DMS153 (cell line): ENCODE measurements at regions not wholly inside any gene's neighbourhood (a gene's known extent, or its start where the extent isn't known, plus 50 kb on each side); places are given as distances from the start of the nearest gene placed in this dataset.
A peak's percentile ranks its signal among the peaks of the same experiment; 100 is the strongest.

ENCODE experiments used
- DNase-seq: peaks from one replicate; lab custom pipeline; 2025; lab: John Stamatoyannopoulos, UW

DNA sequence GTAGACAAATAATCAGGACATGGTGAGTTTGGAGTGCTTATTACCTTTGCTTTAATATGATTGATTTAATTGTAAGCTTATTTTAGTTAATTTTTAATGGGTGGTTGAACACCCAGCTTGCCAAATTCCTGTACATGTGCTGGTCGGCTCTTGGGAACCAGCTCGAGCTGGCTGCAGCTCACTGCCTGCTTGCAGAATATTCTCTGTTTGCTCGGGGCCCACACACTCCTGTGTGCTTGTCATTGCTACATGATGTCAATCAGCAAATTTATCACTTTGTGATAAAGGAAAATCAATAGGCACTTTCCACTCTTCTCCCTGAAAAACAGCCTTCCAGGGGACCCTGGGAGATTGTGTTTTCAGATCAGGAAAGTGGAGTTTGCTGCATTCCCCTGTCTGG lies 141.1 kb upstream of the LHX5 start:
- DNase-seq, result no peak

DNA sequence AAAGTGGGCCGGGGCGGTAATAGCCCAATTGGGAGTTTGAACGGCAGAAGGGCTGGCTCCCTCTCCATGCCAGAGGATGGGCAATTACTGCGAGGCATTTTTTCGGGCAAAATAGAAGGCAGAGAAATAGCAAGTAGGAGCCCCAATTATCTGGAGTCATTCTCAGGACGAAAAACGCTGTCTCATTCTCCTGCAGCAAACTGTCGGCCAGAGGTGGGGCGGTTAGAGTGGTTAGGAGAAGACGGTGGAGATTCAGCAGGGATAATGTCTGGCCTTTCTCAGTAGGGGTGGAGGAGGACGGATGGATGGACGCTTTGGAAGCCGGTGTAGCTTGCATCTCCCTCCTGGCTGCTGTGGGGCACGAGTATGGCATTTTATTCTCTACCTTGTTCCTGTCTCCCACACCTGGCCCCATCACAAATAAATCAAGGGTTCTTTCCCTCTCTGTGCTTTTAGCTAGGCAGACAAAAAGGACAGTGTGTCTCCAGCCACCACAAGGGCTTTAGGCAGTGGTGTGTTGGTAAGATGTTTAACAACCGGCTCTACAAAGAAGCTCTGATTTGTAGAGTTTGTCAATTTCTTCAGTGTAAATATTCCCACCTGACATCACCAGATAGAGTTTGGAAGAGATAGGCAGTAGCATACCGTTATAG lies 140.5 kb upstream of the LHX5 start:
- no peak for DNase-seq

DNA sequence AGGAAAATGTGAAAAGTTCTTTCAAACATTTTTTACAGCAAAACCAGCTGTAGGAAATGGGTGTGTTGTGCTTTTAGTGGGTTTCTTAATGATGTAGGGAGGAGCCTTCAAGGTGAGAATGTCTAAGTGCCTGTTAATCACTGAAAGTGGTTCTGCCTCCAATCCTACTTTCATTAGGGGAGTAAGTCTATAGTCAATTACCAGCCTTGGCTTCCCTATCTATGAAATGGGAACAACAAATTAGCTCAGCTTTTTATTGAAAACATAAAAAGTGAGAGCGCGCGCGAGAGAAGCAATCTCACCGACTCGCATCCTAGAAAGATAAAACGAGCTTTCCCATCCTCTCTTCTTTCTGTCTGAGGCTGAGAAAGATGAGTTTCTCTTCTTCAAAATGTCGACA lies 140.0 kb upstream of the LHX5 start:
- DNase-seq, result no peak

DNA sequence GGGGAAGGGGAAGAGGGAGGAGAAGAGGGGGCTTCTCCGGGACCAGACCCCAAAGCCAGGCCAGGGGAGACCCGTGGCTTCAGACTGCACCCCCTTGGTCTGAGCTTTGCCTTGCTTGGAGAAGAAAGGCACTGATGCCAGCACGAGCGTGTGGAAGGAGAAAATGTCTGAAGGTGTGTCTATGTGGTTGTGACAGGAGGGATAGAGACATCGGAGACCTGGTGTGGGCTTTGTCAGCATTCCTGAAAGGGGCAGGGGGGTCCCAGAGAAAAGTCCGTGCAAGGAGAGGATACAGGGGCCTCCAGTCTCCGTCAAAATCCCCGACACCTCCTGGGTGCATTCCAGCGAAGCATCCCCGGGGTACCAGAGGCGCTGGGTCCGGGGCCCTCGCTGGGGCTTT lies 139.0 kb upstream of the LHX5 start:
- no peak for DNase-seq

DNA sequence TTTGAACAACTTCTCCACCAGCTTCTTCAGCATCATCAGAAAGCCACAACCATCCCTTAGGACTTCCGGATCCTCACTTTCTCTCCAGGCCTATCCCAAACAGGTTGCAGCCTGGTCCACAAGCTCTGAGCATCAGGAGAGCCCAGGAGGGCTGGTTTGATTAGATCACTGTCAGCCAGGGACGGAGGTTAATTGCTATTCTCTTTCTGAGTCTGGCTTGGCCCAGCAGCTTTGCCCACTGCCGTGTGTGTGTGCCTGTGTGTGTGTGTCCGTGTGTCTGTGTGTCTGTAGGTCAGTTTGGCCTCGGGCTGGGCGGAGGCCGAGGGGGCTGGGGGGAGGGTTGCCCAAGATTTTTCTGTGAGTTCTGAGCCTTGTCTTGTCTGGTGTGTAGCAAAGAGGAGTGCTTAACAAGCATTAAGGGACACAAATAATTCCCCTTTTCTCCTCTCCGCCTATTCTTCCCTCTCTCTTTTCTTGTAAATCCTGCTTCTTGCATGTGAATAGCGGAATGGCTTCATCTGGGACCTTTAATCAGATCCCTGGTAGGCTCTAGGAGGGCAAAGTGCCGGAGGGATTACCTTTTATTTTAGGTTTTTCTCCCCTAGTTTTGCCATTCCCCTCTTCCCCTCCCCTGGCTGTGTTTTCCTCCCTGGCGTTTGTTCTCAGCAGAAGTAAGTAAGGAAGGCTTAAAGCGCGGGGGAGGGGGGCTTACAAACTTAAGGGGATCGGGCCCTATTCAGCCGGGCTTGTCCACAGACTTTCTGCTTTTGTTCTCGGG lies 138.2 kb upstream of the LHX5 start:
- DNase-seq, result no peak

DNA sequence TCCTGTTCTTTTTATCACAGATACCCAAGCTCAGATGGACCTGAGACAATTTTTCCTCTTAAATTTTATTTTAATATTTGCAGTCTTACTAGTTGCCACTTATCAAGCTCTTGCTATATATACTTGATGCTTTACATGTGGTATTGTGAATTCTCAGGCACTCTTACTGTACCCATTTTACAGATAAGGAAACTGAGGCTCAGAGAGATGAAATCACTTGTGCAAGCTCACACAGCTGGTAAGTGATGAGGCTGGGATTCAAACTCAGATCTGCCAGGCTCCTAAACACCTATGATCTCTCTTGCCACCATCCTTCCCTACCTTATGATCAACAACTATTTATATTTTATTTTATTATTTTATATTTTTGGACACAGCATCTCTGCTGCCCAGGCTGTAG lies 133.0 kb upstream of the LHX5 start:
- no peak for DNase-seq

DNA sequence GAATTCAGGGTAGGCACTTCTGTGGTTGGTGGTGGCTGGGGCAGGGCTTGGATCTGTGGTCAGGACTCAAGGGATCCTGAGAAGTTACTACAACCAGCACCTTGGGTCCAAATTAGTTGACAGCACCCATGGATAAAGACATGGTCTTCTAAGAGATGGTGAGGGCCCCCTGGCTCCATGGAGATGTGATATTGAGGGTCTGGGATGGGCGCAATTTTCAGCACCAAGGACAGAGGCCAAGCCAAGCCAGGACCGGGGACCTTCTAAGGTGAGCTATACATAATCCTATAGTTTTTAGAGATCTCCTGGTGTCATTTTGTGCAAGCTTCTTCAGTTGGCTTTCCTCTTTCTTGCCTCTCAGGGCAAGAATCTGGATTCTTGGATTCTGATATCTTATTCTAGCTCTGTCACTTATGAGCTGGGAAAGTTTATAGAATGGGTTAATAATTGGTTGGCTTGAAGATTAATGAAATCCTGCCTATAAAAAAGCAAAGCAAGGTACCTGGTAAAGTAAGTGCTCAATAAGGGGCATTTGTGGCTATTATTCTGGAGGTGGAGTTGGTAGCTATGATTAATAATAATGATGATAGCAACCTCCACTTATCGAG lies 130.1 kb upstream of the LHX5 start:
- no peak for DNase-seq

DNA sequence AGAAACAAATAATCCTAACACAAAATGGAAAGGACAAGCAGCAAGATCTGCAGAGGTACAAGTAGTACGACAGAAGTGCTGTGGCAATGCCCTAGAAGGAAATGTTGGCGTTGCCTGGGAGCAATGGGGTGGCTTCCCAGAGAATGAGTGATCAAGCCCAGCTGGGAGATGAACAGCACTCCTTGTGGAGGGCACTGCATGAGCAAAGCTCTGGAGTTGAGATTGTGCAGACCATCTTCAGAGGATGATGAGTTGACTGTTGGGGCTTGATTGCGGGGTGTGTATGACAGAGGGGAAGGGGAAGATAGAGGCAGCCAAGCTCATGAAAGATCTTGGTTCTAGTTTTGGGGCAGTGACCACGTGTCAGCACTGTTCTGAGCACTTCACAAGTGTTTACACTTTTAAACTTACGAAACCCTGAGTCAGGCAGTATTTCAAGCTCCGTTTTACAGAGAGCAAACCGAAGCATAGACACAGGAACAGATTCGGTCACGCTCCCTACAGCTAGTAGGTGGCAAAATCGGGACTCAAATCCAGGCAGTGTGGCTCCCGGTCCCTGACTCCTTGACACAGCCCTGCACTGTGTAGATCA lies 127.2 kb upstream of the LHX5 start:
- DNase-seq, result no peak

DNA sequence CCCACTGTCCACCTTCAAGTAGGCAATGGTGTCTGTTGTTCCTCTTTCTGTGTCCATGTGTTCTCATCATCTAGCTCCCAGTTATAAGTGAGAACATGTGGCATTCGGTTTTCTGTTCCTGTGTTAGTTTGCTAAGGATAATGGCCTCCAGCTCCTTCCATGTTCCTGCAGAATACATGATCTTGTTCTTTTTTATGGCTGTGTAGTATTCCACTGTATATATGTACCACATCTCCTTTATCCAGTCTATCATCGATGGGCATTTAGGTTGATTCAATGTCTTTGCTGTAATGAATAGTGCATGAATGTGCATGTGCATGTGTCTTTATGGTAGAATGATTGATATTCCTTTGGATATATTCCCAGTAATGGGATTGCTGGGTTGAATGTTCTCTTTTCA lies 123.3 kb upstream of the LHX5 start:
- no peak for DNase-seq

DNA sequence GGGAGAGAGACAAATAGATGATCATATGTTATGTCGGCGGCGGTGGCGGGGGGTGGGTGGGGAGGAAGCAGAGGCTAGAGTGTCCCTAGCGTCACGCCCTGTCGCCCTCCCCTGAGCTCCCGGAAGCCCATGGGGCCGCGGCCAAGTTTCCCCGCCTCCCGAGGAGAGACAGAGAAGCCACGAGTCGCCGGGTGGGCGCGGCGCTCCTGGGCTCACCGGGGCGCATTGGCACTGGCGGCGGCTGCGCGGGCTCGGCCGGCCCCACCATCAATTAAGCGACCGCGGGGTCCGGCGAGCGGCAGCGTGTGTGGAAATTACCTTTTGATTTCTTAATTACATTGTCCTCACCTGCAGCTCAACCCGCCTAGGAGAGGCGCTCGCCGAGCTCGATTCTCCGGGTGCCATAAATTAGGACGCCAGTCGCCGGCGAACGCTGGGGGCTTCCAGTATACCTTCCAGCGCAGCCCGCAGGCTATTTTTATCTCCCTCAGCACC lies 119.9 kb upstream of the LHX5 start:
- DNase-seq, result peak; percentile 52

DNA sequence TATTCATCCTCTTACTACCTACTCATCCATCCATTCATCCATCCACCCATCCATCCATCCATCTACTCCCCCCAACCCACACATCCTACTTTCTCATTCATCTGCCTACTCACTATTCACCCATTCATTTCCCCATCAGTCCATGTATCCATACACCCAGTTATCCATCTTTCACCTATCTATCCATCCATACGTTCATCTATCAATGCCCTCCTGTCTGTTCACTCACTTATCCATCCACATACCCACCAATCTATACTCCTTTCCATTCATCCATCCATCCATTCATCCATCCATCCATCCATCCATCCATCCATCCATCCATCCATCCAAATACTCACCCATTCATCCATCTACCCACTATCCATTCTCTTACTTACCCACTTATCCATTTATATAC lies 117.8 kb upstream of the LHX5 start:
- no peak for DNase-seq

DNA sequence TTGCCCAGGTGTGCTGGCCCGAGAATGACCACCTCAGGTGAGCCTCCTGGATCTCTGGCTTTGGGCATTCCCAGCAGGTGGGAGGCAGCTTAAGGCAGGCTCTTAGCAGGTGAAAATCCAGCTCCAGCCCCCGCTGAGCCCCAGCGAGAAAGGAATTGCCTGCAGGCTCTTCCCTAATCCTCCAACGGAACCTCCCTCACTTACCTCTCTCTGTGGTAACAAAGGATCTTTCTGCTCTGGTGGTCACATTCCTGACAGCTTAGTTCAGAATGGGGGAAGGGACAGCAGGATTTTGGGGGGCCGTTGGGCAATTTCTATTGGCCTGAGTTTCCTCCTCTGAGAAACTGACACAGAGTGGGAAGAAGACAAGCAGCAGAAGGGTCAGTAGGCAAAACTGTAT lies 116.0 kb upstream of the LHX5 start:
- DNase-seq, result no peak

DNA sequence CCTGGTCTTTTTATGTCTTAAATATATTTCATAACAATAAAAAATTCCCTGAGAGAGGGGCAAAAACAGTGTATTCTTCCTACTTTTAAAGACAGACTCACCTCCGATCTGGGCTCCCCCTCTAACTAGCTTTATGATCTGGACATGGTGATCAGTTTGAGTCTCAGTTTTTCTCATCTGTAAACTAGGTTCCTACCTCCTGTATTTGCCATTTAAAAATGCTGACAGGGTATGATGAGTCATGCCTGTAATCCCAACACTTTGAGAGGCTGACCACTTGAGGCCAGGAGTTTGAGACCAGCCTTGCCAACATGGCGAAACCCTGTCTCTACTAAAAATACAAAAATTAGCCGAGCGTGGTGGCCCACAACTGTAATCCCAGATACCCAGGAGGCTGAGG lies 114.8 kb upstream of the LHX5 start:
- DNase-seq, result no peak

DNA sequence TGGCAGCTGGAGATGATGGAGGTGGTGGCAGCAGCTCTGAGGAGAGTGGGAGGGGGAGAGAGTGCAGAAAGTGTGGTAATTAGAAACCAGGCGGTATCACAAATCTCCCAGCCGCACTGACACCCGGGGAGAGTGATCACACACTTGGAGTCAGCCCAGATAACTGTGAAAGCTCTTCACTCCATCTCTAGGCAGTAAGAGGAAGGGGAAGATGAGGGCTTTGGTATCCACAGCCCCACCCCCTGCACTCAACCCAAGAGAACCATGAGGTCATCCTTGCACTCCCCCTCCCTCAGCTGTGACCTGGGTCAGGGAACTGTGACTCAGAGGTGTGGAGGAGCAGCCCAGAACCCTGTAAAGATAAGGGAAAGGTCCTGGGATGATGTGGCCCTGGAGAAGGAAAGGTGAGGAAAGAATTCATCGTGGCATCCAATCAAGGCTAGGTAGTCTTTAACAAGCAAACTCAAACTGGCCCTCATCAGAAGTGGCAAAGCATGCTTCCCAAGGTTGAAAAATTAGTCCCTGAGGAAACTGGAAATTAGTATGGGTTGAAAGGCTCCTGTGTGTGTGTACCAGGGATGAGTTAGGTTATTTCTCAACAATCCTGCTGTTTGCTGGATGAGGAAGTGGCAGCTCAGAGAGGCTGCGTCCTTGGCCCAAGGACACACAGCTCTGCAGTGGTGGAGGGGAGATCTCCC lies 111.0 kb upstream of the LHX5 start:
- DNase-seq, result no peak

DNA sequence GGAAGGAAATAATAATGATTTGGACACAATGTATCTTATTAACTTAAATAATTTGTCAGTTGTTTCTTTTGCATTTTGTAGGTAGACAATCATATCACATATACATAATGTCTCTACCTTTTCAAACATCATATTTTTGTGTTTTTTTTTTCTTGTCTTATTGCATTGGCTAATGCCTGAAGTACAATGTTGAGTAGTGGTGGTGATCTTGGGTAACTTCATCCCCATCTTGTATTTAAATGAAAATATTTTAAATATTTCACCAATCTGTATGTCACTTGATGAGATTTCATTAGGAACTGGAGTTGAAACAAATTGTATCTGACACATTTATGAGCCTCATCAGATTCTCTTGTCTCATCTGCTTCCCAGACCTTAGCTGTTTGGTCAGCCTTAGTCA lies 109.7 kb upstream of the LHX5 start:
- no peak for DNase-seq

DNA sequence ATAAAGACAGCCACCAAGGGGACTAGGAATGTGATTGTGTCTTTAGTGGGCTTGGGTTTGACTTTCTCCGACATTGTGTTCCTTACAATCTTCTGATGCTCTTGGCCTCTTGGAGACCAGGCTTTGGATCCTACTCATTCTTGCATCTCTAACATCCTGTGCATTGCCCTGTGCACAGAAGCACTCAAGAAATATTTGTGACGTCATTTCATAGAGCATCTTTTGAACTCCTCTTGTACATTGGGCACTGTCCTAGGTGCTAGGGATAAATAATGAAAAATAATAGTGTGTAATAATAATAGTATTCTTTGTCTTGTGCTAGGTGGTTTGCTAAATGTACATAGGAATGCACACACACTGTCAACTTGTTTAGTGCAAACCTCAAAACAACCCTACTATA lies 108.8 kb upstream of the LHX5 start:
- no peak for DNase-seq

DNA sequence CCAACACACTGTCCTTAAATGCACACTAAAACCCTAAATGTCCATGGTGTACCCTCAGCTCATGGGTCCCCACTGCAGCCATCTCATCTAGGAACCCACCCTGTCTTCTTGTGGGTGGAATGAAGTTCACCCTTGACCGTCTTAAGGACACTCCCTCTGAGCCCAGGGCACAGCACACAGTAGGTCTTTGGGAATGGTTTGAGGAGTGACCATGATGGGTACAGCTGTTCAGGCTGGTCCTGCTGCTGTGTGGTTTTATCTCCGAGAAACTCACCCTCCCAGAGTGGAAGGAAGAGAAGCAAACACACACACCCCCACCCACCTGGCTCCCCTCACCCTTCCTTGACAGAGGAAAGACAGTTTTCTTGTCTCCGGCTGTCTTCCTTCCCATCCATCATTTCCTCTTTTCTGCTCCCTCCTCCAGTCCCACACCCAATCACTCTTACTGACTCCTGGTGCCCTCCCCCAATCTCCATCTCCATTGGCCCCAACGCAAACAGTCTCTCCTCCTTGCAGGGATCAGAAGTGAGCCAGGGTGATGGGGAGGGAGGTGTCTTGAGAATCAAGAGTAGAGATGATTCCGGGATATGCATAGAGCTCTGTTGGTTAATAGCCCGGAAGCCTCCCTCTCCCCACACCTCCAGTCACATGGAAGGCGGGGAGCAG lies 105.9 kb upstream of the LHX5 start:
- no peak for DNase-seq

DNA sequence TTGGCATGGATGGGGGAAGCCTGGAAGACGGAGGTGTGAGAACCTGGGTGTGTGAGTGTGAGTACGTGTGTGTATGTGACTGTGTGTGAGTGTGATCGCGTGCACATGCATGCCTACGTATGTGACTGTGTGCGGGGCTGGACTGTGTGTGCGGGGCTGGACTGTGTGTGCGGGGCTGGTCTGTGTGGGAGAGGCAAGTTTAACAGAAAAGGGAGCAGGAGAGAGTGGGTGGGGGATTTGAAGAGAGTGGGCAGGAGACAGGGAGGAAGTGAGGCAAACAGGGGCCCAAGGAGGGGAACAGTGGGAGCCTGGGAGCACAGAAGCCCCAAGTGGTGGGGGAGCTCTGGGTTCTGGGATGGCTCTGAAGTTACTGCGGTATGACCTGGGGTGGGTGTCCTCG lies 103.7 kb upstream of the LHX5 start:
- no peak for DNase-seq

DNA sequence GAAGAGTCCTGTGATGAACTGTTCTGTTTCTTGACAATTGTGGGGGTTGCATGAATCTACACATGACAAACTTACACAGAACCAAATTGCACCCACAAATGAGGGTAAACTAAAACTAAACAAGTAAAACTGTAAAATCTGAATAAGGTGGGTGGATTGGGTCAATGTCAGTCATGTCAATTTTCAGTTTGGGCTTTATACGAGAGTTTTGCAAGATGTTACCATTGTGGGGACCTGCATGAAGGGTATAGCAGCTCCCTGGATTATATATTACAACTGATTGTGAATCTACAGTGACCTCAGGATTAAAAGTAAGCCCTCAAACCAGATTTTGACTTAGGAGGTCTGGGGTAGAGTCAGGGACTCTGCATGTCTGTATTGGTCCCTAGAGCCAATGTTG lies 101.5 kb upstream of the LHX5 start:
- DNase-seq, result no peak

DNA sequence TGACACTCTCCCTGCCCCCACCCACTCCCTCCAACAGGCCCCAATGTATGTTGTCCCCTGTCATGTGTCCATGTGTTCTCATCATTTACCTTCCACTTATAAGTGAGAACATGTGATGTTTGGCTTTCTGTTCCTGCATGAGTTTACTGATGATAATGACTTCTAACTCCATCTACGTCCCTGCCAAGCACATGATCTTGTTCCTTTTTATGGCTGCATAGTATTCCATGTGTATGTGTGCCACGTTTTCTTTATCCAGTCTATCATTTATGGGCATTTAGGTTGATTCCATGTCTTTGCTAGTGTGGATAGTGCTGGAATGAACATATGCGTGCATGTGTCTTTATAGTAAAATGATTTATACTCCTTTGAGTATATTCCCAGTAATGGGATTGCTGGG lies 100.0 kb upstream of the LHX5 start:
- DNase-seq, result no peak

DNA sequence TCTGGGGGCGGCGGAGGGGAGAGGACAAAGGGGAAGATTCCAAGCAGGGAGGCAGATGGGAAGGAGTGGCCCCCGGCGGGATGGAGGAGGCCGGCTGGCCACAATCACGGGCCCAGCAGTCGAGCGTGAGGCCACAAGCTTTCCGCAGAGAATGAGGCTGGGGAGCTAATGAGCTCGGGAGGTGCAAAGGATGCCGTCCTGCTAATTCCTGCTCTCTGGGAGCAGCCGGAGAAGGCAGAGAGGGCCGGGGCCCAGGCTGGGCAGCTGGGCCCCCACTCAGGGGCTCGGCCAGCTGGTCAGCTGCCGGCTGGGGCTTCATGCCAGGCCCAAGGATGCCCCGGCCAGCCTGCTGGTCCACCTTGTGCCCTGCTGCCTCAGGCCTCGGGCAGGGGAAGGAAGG lies 98.1 kb upstream of the LHX5 start:
- DNase-seq, result no peak

DNA sequence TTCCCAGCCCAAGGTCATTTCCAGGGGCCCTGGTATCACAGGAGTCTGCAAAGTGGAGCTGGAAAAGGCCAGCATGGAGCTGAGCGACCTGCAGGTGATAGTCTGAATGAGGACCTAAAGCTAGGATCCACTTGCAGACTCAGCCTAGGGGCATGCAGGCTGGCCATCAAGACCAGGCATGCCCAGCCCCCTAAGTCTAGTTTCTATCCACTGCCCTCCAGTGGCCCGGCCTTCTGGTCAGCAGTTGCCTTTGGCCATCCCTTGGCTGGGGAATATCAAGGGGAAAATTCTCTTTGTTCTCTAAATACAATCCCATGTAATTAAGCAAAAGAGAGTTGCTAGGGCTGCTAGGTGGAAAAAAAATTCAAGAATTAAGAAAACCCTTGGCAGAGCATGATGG lies 96.3 kb upstream of the LHX5 start:
- DNase-seq, result no peak
